GM12873 (cell line): ENCODE measurements at regions not wholly inside any gene's neighbourhood (a gene's known extent, or its start where the extent isn't known, plus 50 kb on each side); places are given as distances from the start of the nearest gene placed in this dataset.

Experiments used
- TF ChIP-seq, protein P1 (sequence below): IDR thresholded peaks from 2 replicates; pipeline ENCODE4 v1.5.1; 2012; ENCODE audit warnings: low read depth, mild to moderate bottlenecking, moderate library complexity, low read length, control low read depth; ENCODE audit not compliant: insufficient read depth; ENCODE audit errors: missing control alignments

DNA sequence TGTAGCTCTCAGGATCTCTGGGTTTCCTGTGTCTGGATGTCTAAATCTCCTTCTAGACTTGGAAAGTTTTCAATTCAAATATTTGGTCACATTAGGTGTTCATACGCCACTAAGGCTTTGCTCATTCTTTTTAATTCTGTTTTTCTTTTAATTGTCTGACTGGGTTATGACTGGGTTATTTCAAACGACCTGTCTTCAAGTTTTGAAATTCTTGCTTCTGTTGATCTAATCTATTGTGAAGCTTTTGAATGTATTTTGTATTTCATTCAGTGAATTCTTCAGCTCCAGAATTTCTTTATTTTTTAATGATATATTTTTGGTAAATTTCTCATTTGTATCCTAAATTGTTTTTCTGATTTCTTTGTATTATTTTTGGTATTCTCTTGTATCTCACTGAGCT lies 81.0 kb upstream of the PCDH10 start:
- TF ChIP-seq, protein P1, sequence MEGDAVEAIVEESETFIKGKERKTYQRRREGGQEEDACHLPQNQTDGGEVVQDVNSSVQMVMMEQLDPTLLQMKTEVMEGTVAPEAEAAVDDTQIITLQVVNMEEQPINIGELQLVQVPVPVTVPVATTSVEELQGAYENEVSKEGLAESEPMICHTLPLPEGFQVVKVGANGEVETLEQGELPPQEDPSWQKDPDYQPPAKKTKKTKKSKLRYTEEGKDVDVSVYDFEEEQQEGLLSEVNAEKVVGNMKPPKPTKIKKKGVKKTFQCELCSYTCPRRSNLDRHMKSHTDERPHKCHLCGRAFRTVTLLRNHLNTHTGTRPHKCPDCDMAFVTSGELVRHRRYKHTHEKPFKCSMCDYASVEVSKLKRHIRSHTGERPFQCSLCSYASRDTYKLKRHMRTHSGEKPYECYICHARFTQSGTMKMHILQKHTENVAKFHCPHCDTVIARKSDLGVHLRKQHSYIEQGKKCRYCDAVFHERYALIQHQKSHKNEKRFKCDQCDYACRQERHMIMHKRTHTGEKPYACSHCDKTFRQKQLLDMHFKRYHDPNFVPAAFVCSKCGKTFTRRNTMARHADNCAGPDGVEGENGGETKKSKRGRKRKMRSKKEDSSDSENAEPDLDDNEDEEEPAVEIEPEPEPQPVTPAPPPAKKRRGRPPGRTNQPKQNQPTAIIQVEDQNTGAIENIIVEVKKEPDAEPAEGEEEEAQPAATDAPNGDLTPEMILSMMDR, result no peak

DNA sequence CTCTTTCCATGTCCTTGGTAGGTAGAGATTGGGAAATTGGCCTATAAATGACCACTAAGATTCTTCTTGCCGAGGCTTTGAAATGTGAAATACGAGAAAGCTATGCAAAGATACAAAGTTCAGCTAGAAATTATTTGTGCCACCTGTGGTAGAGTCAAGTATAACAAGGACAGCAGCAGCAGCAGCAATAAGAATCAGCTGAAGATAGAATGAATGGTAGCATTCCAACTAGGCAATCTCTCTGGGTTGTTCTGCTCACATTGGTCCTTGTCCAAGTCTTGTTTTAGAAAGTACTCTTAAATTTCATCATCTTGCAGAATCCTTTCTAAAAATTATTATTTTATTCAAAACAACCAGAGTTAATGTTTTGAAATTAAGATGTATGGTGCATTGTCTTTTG lies 67.8 kb upstream of the PCDH10 start:
- TF ChIP-seq, protein P1, result no peak

DNA sequence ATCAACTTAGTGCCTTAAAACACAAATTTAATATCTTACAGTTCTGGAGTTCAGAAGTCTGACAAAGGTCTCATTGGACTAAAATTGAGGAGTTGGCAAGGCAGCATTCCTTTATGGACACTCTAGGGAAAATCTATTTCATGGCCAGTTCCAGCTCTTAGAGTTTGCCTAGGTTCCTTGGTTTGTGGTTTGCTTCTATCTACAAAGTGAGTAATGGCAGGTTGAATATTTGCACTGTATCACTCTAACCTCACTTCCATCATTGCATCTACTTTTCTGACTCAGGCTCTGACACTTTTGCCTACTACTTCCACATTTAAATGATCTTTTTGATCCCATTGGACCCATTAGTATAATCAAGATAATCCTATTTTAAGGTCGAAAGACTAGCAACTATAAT lies 64.7 kb upstream of the PCDH10 start:
- TF ChIP-seq, protein P1, result no peak

DNA sequence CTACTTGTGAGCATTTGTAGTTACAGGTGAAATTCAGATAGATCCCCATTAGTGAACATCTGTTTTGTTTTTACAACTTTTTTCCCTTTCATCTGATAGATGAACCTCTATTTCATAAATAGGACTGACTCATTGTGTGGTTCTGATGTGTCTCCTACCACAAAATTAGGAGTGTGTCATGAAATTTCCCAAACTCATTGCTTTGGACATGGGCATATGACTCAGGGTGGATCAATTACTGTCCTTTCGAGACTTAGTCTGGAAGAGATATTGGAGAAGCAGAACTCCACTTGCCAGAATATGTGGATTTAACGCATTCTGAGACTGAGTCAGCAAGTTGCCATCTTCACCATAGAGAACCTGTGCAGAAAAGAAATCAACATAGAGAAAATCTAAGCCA lies 53.5 kb upstream of the PCDH10 start:
- TF ChIP-seq, protein P1, result no peak

DNA sequence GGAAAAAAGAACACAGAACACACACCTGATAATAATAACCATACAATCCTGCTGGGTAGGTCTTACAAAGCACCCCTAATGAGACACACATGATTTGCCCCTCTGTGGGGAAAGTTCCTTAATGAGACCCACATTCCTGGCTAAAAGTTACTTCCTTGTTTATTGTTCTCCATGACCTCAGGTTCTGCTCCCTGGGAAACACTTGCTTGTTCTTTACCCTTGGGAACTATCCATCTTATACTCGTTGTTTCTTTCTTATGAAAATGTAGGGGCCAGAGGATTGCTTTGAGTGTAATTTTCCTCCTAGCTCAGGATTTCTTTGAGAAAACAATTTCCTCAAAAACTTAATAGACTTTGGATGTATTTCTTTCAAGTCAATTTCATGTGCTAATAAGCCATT lies 52.1 kb upstream of the PCDH10 start:
- TF ChIP-seq, protein P1, result no peak
